ENCODE measurements at regions not wholly inside any gene's neighbourhood (a gene's known extent, or its start where the extent isn't known, plus 50 kb on each side); places are given as distances from the start of the nearest gene placed in this dataset.

GRCh38 chr16:59405802-59406201 is 671.7 kb upstream of the GOT2 start:
- TF ChIP-seq CTCF (IDR thresholded peaks at IDR 0.05; ENCODE audit: low read length) (no peak), EZH2phosphoT487 (IDR thresholded peaks at IDR 0.05; ENCODE audit: low read length) (no peak), EZH2 (optimal IDR thresholded peaks at IDR 0.05; ENCODE audit: low read depth, low read length) (no peak)
